NCI-H226 (cell line): ENCODE measurements at regions not wholly inside any gene's neighbourhood (a gene's known extent, or its start where the extent isn't known, plus 50 kb on each side); places are given as distances from the start of the nearest gene placed in this dataset.

Experiments
- DNase-seq: peaks from one replicate; pipeline ENCODE4 v3.0.0-alpha.2; 2015

GRCh38 chr5:147037515-147038205 is 159.1 kb upstream of the PPP2R2B start:
- DNase-seq: peak; percentile 92

- DNase-seq: no peak
Measured at GRCh38 chr5:147040856-147041255, 162.3 kb upstream of the PPP2R2B start.

- DNase-seq: no peak
Measured at GRCh38 chr5:147044572-147045273, 166.2 kb upstream of the PPP2R2B start.

- DNase-seq: no peak
Measured at GRCh38 chr5:147045290-147045689, 166.7 kb upstream of the PPP2R2B start.

- no peak for DNase-seq
Measured at GRCh38 chr5:147046281-147046680, 167.7 kb upstream of the PPP2R2B start.

GRCh38 chr5:147046894-147047293 is 168.3 kb upstream of the PPP2R2B start:
- DNase-seq: no peak

- DNase-seq: no peak
Measured at GRCh38 chr5:147049764-147050163, 171.2 kb upstream of the PPP2R2B start.

GRCh38 chr5:147050172-147050571 is 171.6 kb upstream of the PPP2R2B start:
- no peak for DNase-seq

- peak; percentile 7 for DNase-seq
Measured at GRCh38 chr5:147051193-147051592, 172.6 kb upstream of the PPP2R2B start.

GRCh38 chr5:147052519-147052918 is 174.0 kb upstream of the PPP2R2B start:
- no peak for DNase-seq

GRCh38 chr5:147055089-147055826 is 176.7 kb upstream of the PPP2R2B start:
- DNase-seq: no peak

GRCh38 chr5:147055850-147056566 is 177.5 kb upstream of the PPP2R2B start:
- DNase-seq: no peak

- no peak for DNase-seq
Measured at GRCh38 chr5:147057051-147057450, 177.8 kb upstream of the STK32A start.

GRCh38 chr5:147061431-147061830 is 173.4 kb upstream of the STK32A start:
- DNase-seq: peak; percentile 27

GRCh38 chr5:147062427-147062826 is 172.4 kb upstream of the STK32A start:
- no peak for DNase-seq

GRCh38 chr5:147063943-147064342 is 170.9 kb upstream of the STK32A start:
- no peak for DNase-seq

- no peak for DNase-seq
Measured at GRCh38 chr5:147065071-147065470, 169.8 kb upstream of the STK32A start.

- DNase-seq: no peak
Measured at GRCh38 chr5:147068998-147069397, 165.8 kb upstream of the STK32A start.

- no peak for DNase-seq
Measured at GRCh38 chr5:147072622-147073021, 162.2 kb upstream of the STK32A start.

- no peak for DNase-seq
Measured at GRCh38 chr5:147073098-147073497, 161.7 kb upstream of the STK32A start.

- DNase-seq: no peak
Measured at GRCh38 chr5:147075187-147075586, 159.6 kb upstream of the STK32A start.

GRCh38 chr5:147080391-147080790 is 154.4 kb upstream of the STK32A start:
- DNase-seq: no peak

GRCh38 chr5:147081311-147081764 is 153.5 kb upstream of the STK32A start:
- no peak for DNase-seq
